ENCODE measurements at regions not wholly inside any gene's neighbourhood (a gene's known extent, or its start where the extent isn't known, plus 50 kb on each side); places are given as distances from the start of the nearest gene placed in this dataset.

DNA sequence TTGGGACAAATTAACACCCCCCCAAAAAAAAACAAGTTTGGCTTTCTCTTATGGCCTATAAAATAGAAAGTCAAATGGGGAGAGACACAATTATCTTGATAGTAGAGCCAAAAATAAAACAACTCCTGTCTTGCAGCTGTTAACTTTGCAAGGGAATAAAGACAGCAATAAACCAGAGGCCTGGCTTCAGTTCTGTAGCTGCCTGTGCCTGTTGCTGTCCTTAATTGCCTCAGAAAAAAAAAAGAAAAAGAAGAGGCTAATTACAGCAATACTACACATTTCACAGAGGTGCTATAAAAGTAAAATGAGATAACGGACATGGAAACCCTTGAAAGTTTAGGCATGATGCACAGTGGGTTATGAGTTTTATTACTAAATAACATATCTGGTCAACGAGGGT lies 170.7 kb upstream of the IRX1 start:
- DNase-seq, result no peak
- H3K27ac Mint-ChIP-seq, result no peak overlapping the region
- no peak overlapping the region for H3K4me2 ChIP-seq (replicated peaks; ENCODE audit: extremely low read depth, low read length, poor library complexity, severe bottlenecking)
- H3K36me3 Mint-ChIP-seq, result no peaks in the 10 kb centered on the region
- H3K27me3 Mint-ChIP-seq (ENCODE audit: low read depth in 3 of 3), result peaks cover 0 to 1% (median 0%) of the 10 kb centered on the region in 3 donors
- WGBS (ENCODE audit: insufficient coverage), result no CpG with 5 or more reads among the region's 2 CpGs
- TF ChIP-seq CTCF (IDR thresholded peaks at IDR 0.05), result no peak
- no peaks in the 10 kb centered on the region for H3K79me2 ChIP-seq (ENCODE audit: insufficient read depth, low read length)
- H3K36me3 ChIP-seq (replicated peaks in 1 of 2; ENCODE audit: control insufficient read depth in 1 of 2, insufficient read depth in 2 of 2, low read length in 2 of 2), result no peaks in the 10 kb centered on the region
- H3K4me3 Mint-ChIP-seq, result no peak overlapping the region
- H3K27me3 ChIP-seq (ENCODE audit: control insufficient read depth in 2 of 2, insufficient read depth in 2 of 2, low read length in 2 of 2), result no peaks in the 10 kb centered on the region
- no peak overlapping the region for H3K4me3 ChIP-seq (replicated peaks in 1 of 3; ENCODE audit: low read depth in 2 of 3, low read length in 3 of 3)
- intact Hi-C loops (cut with micrococcal nuclease), result no loop called here
- no peak overlapping the region for H3K9ac ChIP-seq (ENCODE audit: insufficient read depth, low read length, poor library complexity, severe bottlenecking)
- H3K9me3 Mint-ChIP-seq, result peaks cover under 1 to 22% (median 7%) of the 10 kb centered on the region in 7 donors
- no peaks in the 10 kb centered on the region for H3K4me1 Mint-ChIP-seq
- H2AFZ ChIP-seq (ENCODE audit: insufficient read depth, low read depth, low read length, poor library complexity, severe bottlenecking), result no peak overlapping the region
- H3K4me1 ChIP-seq (ENCODE audit: control insufficient read depth in 1 of 2, insufficient read depth in 2 of 2, low read length in 2 of 2), result no peaks in the 10 kb centered on the region
- H3K9me3 ChIP-seq (replicated peaks in 1 of 2; ENCODE audit: control insufficient read depth in 1 of 2, insufficient read depth in 1 of 2, low read length in 2 of 2), result peaks cover 3 to 19% of the 10 kb centered on the region in 2 donors
- H4K20me1 ChIP-seq (ENCODE audit: insufficient read depth, low read length), result no peaks in the 10 kb centered on the region
- no peak overlapping the region for H3K27ac ChIP-seq (ENCODE audit: low read depth in 1 of 2, low read length in 2 of 2)

DNA sequence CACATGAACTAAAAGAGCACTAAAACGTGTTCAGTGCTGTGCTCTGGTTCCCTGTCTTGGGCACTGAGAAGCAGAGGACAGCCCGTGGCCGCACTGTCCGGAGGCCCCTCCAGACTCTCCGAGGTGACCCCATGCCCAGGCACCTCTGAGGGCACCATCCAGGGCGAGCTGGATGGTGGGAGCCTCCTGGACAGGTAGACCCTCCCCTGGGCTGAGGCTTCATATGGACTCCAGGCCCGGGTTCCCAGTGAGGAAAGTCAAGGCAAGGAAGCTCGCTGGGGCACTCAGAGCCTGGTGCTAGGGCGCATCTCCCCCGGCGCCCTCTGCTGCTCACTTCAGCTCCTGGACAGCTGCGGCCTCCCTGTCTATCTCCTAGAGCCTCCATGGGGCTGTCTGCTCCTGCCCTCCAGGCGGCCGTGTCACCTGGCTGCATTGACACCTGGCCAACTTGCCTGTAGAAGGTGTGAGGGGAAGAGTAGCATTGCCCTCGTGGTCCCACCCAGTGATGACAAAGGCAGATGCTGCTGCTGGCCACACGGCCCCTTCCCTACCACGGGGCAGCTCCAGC lies 178.2 kb upstream of the IRX1 start:
- Histone ChIP-seq H2AFZ (ENCODE audit: insufficient read depth, low read depth, low read length, poor library complexity, severe bottlenecking) (no peak overlapping the region), H3K27me3 (ENCODE audit: control insufficient read depth in 2 of 2, insufficient read depth in 2 of 2, low read length in 2 of 2) (no peaks in the 10 kb centered on the region), H3K4me1 (ENCODE audit: control insufficient read depth in 1 of 2, insufficient read depth in 2 of 2, low read length in 2 of 2) (no peaks in the 10 kb centered on the region), H3K27ac (ENCODE audit: low read depth in 1 of 2, low read length in 2 of 2) (no peak overlapping the region), H3K79me2 (ENCODE audit: insufficient read depth, low read length) (no peaks in the 10 kb centered on the region), H3K4me2 (replicated peaks; ENCODE audit: extremely low read depth, low read length, poor library complexity, severe bottlenecking) (no peak overlapping the region), H3K9me3 (replicated peaks in 1 of 2; ENCODE audit: control insufficient read depth in 1 of 2, insufficient read depth in 1 of 2, low read length in 2 of 2) (peaks cover 32 to 63% of the 10 kb centered on the region in 2 donors), H3K36me3 (replicated peaks in 1 of 2; ENCODE audit: control insufficient read depth in 1 of 2, insufficient read depth in 2 of 2, low read length in 2 of 2) (no peaks in the 10 kb centered on the region), H3K4me3 (replicated peaks in 1 of 3; ENCODE audit: low read depth in 2 of 3, low read length in 3 of 3) (no peak overlapping the region), H3K9ac (ENCODE audit: insufficient read depth, low read length, poor library complexity, severe bottlenecking) (no peak overlapping the region), H4K20me1 (ENCODE audit: insufficient read depth, low read length) (no peaks in the 10 kb centered on the region)
- WGBS (ENCODE audit: insufficient coverage), result 75% methylated on average over 17 of the region's 17 CpGs
- no peak overlapping the region for H3K4me3 Mint-ChIP-seq
- no peaks in the 10 kb centered on the region for H3K36me3 Mint-ChIP-seq
- H3K9me3 Mint-ChIP-seq, result peaks cover 8 to 41% (median 26%) of the 10 kb centered on the region in 7 donors
- no peak for DNase-seq
- intact Hi-C loops (cut with micrococcal nuclease), result no loop called here
- H3K27me3 Mint-ChIP-seq (ENCODE audit: low read depth in 3 of 3), result peaks cover 0 to 1% (median 0%) of the 10 kb centered on the region in 3 donors
- no peaks in the 10 kb centered on the region for H3K4me1 Mint-ChIP-seq
- H3K27ac Mint-ChIP-seq, result no peak overlapping the region
- no peak for TF ChIP-seq CTCF (IDR thresholded peaks at IDR 0.05)
